GM19438 (cell line): ENCODE measurements at regions not wholly inside any gene's neighbourhood (a gene's known extent, or its start where the extent isn't known, plus 50 kb on each side); places are given as distances from the start of the nearest gene placed in this dataset.
"Not testable (repeated sequence)": the region's sequence is repeated elsewhere in the genome, so short reads cannot be mapped to it uniquely, and the experiment has no call there.

ENCODE experiments used
- ATAC-seq: cut with Tn5 transposase; IDR thresholded peaks from one replicate; pipeline ENCODE4 v1.9.1; 2021; ENCODE audit warnings: low read depth; ENCODE audit not compliant: unreplicated experiment

DNA sequence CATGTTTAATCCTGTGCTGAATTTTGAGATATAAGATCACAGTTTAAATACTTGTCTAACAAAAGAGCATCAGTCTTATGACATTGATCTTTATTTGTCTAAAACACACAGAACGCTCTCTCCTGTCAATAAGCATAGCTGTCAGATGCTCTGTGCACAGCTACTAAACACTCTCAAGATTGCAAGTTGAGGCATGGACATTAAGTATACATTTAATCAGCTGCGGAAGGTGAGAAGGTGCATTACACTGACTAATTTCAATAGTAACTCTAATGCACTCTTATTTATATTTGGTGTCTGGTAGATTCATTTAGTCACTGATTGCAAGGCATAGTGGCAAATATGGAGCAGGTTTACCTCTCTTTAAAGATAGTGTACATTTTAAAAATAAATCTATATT, 580.3 kb upstream of the NRP1 start:
- no peak for ATAC-seq

GRCh38 chr10:33913194-33913593, 578.7 kb upstream of the NRP1 start:
- ATAC-seq, result no peak

- ATAC-seq, result not testable (repeated sequence)
Measured at GRCh38 chr10:33909476-33909875, 575.0 kb upstream of the NRP1 start.

- ATAC-seq, result no peak
Measured at GRCh38 chr10:33901166-33901565, 566.7 kb upstream of the NRP1 start.

- no peak for ATAC-seq
Measured at GRCh38 chr10:33900596-33900995, 566.1 kb upstream of the NRP1 start.

DNA sequence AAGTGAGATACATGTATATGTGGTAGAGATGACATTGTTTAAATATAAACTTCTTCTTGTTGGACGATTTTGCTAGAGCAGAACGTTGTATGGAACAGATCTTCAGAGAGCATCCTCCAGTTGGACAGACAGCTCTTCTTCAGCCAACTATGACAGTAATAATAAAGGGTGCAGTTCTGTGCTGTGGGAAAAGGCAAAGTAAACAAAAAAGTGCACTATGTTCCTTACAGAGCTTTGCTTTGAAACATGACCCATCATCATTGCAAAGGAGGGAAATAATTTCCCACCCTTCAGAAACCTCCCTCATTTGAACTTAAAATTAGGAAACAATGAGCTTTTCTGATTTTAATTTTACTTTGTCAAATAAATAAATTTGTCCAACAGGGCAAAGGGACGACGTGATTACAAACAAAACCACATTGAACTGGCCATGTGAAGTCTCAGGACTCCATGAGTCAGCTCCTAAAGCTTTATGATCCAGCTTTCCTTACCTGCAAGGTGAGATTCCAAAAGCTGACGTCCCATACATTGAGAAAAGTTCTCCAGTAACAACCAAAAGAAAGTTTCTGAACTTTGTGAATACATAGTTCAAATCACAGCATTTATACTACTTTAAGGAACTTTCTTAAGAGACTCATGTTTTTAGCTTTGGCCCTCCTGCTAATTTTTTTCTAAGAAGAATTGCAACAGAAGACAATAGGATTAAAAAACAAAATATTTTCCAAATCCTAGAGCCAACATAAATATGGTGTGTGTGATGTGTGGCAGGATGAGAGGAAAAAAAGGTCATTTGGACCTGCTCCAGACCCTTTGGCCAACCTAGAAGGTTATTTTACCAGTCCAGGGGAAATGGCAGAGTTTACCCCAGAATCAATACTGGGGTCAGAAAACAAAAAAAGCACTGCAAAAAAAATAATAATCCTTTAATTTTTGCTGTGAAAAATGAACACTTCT, 565.4 kb upstream of the NRP1 start:
- ATAC-seq, result no peak

DNA sequence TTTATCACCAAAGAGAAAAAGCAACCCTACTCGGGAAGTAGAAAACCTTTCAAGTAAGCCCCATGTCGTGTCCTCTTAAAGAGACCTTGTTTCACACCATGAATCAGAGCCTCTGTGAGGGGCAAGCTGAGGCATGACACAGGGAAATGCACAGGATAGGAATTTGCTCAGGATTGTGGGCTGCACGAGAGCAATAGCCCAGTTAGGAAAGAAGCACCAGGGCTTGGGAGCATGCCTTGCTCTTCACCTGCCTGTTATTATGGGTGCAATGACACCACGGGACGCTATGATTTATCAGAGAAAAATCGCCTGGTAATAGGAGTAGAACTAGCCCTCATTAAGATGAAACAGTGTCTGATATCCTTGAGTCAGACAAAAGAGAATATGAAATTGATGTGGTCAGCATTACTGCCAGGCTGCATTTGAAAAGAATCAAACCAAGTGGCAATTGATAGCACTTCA, 562.9 kb upstream of the NRP1 start:
- ATAC-seq, result no peak

GRCh38 chr10:33893506-33893905, 559.0 kb upstream of the NRP1 start:
- ATAC-seq, result no peak

- ATAC-seq, result no peak
Measured at GRCh38 chr10:33889371-33889770, 554.9 kb upstream of the NRP1 start.

- ATAC-seq, result no peak
Measured at GRCh38 chr10:33887188-33887587, 552.7 kb upstream of the NRP1 start.

DNA sequence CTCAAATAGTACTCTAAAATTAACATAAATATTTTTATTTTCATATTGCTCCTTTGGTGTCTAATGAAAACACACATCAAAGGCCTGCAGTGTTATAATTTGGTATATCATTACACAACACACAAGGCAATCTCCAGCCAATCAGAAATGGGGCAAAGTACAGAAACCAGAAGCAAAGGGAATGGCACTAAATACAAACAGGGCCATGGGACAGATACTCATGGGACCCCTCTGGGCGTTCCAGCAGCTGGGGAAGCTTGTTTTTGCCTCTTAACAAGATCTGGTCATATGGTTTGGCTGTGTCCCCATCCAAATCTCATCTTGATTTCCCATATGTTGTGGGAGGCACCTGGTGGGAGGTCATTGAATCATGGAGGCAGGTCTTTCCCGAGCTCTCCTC, 551.8 kb upstream of the NRP1 start:
- ATAC-seq, result no peak

DNA sequence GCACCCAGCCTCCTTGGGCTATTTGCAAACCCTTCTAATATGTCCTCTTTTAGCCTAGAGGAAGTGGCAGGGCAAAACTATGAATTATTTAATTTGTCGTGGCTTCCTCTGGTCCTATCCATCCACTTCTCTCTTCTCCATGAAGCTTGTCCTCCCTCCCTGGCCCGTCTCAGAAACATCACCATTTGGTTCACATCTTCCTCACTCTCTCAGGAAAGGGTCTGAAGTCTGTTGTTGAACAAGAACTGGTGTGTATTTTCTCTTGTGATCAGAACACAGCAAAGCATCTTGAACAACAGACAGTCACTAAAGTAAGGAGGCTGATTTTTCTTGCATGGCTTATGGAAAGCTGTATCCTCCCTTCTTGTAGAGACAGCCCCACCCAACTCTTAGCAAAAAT, 550.1 kb upstream of the NRP1 start:
- ATAC-seq, result no peak

- ATAC-seq, result no peak
Measured at GRCh38 chr10:33883881-33884280, 549.4 kb upstream of the NRP1 start.

GRCh38 chr10:33882996-33883395, 548.5 kb upstream of the NRP1 start:
- no peak for ATAC-seq

DNA sequence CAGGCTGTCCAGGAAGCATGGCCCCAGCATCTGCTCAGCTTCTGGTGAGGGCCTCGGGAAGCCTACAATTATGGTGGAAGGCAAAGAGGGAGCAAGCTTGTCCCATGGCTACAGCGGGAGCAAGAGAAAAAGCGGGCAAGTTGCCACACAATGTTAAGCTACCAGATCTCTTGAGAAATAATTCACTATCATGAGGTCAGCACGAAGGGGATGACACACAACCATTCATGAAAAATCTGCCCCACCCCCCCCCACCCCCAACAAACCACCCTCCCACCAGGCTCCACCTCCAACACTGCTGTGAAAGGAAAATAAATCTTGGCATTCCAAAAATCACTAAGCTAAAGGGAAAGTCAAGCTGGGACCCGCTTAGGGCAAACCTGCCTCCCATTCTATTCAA, 545.8 kb upstream of the NRP1 start:
- ATAC-seq, result no peak

DNA sequence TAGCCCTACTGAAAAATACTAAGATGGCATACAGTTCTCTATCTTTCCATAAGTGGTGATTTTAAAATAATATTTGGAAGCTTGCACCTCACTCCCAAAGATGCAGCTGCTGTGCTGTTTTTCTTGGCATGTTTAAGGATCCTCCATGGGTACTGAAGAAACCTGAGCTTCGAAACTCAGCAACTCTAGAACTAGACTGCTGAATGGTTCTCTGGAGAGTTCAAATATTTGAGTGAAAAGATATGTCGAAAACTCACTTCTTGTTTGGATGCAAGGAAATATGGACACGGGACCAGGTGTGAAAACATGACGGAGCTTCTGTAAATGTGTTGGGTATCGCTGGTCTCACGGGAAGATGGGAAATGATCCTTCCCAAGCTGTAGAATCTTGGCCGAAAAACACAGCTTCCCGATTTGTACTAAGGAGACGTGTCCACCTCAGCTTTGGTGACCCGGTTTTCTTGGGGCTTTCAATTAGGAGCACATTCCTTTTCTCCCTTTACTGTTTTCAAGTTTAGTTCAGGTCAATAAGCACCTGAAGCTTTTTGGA, 543.8 kb upstream of the NRP1 start:
- no peak for ATAC-seq

DNA sequence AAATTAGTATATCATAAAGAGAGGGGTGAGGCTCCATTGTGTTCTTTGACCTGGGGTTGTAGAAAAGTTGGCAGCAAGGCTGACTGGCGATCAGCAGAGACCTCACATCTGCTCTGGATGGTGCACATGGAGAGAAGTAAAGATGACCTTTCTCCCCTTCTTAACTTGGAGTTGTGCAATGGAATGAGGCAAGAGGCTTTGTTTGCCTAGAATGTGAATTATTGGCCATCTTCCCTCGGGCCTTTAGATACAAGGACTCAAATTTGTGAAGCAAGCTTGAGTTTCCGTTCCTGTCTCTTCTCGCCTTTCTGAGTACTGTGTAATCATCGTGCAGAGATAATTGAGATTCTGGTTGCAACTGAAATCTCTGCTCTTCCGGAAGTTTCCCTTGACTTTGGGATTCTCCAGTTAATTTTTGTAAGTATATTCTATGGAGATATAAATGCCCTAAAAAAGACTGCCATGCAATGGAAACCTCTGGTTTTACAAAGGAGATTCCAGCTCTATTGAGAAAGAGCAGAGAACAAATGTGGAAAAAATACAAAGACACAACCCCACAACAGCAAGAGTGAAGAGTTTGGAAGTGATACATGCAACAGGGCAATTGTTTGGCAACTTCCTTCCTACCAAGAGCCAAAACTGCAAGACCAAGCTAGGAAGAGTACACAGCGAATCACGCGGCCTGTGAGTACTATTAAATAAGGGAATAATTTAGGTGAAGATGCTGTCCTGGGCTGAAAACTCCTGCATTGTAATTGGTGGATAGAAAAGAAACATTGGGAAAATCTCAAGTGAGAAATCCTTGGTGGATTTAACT, 542.3 kb upstream of the NRP1 start:
- no peak for ATAC-seq

GRCh38 chr10:33875924-33876583, 541.6 kb upstream of the NRP1 start:
- ATAC-seq, result no peak

DNA sequence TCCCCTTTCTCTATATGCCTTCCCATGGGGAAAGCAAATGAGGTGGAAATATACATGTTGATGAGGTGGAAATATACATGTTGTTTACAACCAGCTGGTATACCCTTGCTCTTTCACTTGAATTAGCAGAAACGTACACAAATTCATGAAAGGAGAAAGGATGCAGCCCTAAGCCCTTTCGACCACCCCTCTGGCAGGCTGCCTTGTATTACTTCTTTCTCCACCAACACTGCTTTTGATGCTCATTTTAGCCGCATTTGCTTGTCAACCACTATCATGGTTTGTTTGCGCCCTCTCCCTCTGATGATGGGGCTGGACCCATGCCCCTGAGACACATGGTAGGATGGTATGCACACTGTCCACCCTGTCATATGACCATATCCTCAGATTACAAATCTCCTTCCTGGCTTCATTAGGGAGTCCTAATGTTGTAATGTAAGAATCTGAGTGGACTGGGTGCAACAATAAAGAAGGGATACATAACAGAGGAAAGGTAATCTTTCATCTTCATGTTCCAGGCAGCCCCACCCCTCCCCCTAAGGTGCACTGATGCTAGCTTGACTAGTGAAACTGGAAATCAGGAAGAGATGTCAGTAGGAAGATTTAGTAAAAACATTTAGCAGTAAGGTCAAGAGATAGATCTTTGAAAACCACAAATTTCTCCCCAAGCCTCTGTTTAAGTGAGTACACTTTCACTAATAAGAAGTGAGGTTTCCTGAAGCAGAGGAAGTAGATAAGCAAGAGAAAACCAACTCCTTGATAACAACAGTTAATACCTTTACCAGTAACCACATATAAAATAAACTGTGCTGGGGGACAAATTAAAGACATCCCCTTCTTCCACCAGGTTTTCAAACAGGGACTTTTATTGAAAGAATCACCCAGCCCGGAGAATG, 536.8 kb upstream of the NRP1 start:
- no peak for ATAC-seq

GRCh38 chr10:33869481-33869880, 535.0 kb upstream of the NRP1 start:
- ATAC-seq, result no peak
